GM19324 (cell line): ENCODE measurements at regions not wholly inside any gene's neighbourhood (a gene's known extent, or its start where the extent isn't known, plus 50 kb on each side); places are given as distances from the start of the nearest gene placed in this dataset.

Experiments
- ATAC-seq: cut with Tn5 transposase; IDR thresholded peaks from one replicate; pipeline ENCODE4 v1.9.1; 2021; ENCODE audit warnings: mild to moderate bottlenecking, moderate library complexity; ENCODE audit not compliant: unreplicated experiment, low FRiP score

- ATAC-seq: no peak
Measured at GRCh38 chr7:20026762-20027161, 190.4 kb downstream of the MACC1 start.

GRCh38 chr7:20021831-20022230, 195.4 kb downstream of the MACC1 start:
- ATAC-seq: peak; percentile 80

- ATAC-seq: no peak
Measured at GRCh38 chr7:20021066-20021465, 196.1 kb downstream of the MACC1 start.

GRCh38 chr7:20019757-20020432, 197.3 kb downstream of the MACC1 start:
- ATAC-seq: no peak

- no peak for ATAC-seq
Measured at GRCh38 chr7:20016669-20017068, 200.5 kb downstream of the MACC1 start.

GRCh38 chr7:20013536-20013935, 203.6 kb downstream of the MACC1 start:
- no peak for ATAC-seq

- ATAC-seq: no peak
Measured at GRCh38 chr7:20012100-20012499, 205.1 kb downstream of the MACC1 start.

GRCh38 chr7:20010877-20011276, 206.3 kb downstream of the MACC1 start:
- ATAC-seq: no peak

- ATAC-seq: no peak
Measured at GRCh38 chr7:20007510-20007909, 209.7 kb downstream of the MACC1 start.

- ATAC-seq: no peak
Measured at GRCh38 chr7:20005081-20005480, 212.1 kb downstream of the MACC1 start.

- no peak for ATAC-seq
Measured at GRCh38 chr7:19999681-20000080, 217.5 kb downstream of the MACC1 start.

GRCh38 chr7:19991936-19992335, 218.5 kb upstream of the TMEM196 start:
- no peak for ATAC-seq

GRCh38 chr7:19989906-19990305, 216.5 kb upstream of the TMEM196 start:
- no peak for ATAC-seq

GRCh38 chr7:19988860-19989259, 215.4 kb upstream of the TMEM196 start:
- ATAC-seq: no peak

- ATAC-seq: no peak
Measured at GRCh38 chr7:19984231-19984632, 210.8 kb upstream of the TMEM196 start.

- ATAC-seq: no peak
Measured at GRCh38 chr7:19982841-19983835, 209.7 kb upstream of the TMEM196 start.

- no peak for ATAC-seq
Measured at GRCh38 chr7:19973581-19973980, 200.2 kb upstream of the TMEM196 start.

- ATAC-seq: no peak
Measured at GRCh38 chr7:19972876-19973275, 199.5 kb upstream of the TMEM196 start.

- ATAC-seq: no peak
Measured at GRCh38 chr7:19971956-19972355, 198.5 kb upstream of the TMEM196 start.

- ATAC-seq: no peak
Measured at GRCh38 chr7:19970514-19970913, 197.1 kb upstream of the TMEM196 start.

- ATAC-seq: no peak
Measured at GRCh38 chr7:19969859-19970493, 196.6 kb upstream of the TMEM196 start.
